OCI-LY7 (cell line): ENCODE measurements at regions not wholly inside any gene's neighbourhood (a gene's known extent, or its start where the extent isn't known, plus 50 kb on each side); places are given as distances from the start of the nearest gene placed in this dataset.

Experiments
- EZH2phosphoT487 ChIP-seq: fragments of 200-600 bp; sonication (generic); IDR thresholded peaks from 2 replicates; pipeline ENCODE4 v1.6.1; 2018; ENCODE audit warnings: low read depth, borderline replicate concordance, mild to moderate bottlenecking, mixed run types, antibody characterized with exemption, low read length, moderate library complexity, mixed read lengths
- TF ChIP-seq, protein P1 (sequence below): fragments of 200-600 bp; sonication (generic); conservative IDR thresholded peaks from 2 replicates; pipeline ENCODE4 v1.5.1; 2014; ENCODE audit warnings: mild to moderate bottlenecking, antibody characterized with exemption, low read length, moderate library complexity, mixed read lengths

- TF ChIP-seq, protein P1, sequence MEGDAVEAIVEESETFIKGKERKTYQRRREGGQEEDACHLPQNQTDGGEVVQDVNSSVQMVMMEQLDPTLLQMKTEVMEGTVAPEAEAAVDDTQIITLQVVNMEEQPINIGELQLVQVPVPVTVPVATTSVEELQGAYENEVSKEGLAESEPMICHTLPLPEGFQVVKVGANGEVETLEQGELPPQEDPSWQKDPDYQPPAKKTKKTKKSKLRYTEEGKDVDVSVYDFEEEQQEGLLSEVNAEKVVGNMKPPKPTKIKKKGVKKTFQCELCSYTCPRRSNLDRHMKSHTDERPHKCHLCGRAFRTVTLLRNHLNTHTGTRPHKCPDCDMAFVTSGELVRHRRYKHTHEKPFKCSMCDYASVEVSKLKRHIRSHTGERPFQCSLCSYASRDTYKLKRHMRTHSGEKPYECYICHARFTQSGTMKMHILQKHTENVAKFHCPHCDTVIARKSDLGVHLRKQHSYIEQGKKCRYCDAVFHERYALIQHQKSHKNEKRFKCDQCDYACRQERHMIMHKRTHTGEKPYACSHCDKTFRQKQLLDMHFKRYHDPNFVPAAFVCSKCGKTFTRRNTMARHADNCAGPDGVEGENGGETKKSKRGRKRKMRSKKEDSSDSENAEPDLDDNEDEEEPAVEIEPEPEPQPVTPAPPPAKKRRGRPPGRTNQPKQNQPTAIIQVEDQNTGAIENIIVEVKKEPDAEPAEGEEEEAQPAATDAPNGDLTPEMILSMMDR = no peak
- TF ChIP-seq EZH2phosphoT487 = no peak
These were observed 579.6 kb upstream of the MAP3K7 start for GRCh38 chr6:91166271-91167046.
